DOHH2 (cell line): ENCODE measurements at regions not wholly inside any gene's neighbourhood (a gene's known extent, or its start where the extent isn't known, plus 50 kb on each side); places are given as distances from the start of the nearest gene placed in this dataset.

Experiments used
- EZH2phosphoT487 ChIP-seq: fragments of 200-600 bp; sonication (generic); IDR thresholded peaks from 2 replicates; pipeline ENCODE4 v1.6.1; 2017; ENCODE audit warnings: borderline replicate concordance, mild to moderate bottlenecking, antibody characterized with exemption, low read length, moderate library complexity, mixed read lengths
- TF ChIP-seq, protein P1 (sequence below): fragments of 200-600 bp; sonication (generic); IDR thresholded peaks from one replicate; pipeline ENCODE4 v1.5.1; 2014; ENCODE audit warnings: antibody characterized with exemption, mild to moderate bottlenecking, low read depth, low read length; ENCODE audit not compliant: poor library complexity, severe bottlenecking

DNA sequence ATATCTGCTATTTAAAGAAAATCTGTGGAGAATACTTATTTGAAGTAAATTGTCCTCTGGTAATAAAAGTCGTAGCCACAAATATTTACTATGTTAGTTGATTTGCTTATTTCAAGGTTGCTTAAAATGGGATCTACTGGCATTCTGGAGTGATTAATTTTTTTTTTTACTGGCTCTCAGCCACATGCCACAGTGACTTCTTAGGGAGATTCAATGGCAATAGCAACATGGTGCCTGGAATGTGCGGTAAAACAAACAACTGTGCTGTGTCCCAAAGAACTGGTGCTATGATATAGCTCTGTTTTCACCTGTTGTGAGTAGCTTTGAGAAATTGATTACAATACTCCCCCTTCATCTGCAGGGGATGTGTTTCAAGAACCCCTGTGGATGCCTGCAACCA, 324.3 kb downstream of the GPAT3 start:
- TF ChIP-seq, protein P1, sequence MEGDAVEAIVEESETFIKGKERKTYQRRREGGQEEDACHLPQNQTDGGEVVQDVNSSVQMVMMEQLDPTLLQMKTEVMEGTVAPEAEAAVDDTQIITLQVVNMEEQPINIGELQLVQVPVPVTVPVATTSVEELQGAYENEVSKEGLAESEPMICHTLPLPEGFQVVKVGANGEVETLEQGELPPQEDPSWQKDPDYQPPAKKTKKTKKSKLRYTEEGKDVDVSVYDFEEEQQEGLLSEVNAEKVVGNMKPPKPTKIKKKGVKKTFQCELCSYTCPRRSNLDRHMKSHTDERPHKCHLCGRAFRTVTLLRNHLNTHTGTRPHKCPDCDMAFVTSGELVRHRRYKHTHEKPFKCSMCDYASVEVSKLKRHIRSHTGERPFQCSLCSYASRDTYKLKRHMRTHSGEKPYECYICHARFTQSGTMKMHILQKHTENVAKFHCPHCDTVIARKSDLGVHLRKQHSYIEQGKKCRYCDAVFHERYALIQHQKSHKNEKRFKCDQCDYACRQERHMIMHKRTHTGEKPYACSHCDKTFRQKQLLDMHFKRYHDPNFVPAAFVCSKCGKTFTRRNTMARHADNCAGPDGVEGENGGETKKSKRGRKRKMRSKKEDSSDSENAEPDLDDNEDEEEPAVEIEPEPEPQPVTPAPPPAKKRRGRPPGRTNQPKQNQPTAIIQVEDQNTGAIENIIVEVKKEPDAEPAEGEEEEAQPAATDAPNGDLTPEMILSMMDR, result no peak
- no peak for TF ChIP-seq EZH2phosphoT487
